ENCODE measurements at regions not wholly inside any gene's neighbourhood (a gene's known extent, or its start where the extent isn't known, plus 50 kb on each side); places are given as distances from the start of the nearest gene placed in this dataset.

DNA sequence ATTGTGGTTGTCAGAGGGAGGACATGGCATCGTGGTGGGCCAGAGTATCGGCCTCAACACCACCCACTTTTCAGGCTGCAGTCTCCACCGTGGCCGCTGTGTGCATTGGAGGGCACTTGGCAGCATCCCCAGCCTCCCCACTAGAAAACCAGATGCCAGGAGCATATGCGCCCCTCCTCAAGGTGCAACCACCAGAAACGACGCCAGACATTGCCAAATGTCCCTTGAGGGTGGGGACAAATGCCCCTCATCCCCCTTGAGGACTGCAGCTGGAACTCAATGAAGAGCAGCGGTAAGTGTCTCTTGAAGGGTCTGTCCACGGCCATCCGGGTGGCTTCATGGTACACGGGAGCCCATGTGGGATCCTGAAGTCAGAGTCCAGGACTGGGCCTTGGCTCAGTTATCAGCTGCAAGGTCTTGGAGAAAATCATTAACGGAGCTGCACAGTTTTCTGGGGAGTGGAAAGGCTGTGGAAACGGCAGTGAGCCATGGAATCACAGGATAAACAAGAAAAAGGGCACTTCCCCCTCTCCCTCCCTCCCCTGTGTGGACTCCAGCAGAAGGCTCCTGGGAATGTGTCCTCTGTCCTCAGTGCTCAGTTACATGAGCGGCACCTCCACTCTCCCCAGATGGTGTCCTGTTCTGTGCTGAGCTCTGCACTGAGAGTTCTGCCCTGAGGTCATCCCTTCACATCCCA lies 324.4 kb upstream of the B3GAT1 start:
- TF ChIP-seq POLR2A (IDR thresholded peaks at IDR 0.05), result no peak
- TF ChIP-seq, protein P1, sequence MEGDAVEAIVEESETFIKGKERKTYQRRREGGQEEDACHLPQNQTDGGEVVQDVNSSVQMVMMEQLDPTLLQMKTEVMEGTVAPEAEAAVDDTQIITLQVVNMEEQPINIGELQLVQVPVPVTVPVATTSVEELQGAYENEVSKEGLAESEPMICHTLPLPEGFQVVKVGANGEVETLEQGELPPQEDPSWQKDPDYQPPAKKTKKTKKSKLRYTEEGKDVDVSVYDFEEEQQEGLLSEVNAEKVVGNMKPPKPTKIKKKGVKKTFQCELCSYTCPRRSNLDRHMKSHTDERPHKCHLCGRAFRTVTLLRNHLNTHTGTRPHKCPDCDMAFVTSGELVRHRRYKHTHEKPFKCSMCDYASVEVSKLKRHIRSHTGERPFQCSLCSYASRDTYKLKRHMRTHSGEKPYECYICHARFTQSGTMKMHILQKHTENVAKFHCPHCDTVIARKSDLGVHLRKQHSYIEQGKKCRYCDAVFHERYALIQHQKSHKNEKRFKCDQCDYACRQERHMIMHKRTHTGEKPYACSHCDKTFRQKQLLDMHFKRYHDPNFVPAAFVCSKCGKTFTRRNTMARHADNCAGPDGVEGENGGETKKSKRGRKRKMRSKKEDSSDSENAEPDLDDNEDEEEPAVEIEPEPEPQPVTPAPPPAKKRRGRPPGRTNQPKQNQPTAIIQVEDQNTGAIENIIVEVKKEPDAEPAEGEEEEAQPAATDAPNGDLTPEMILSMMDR (IDR thresholded peaks at IDR 0.05), result no peak

Data from heart left ventricle (tissue), 13 donors.